GM12892 (cell line): ENCODE measurements at regions not wholly inside any gene's neighbourhood (a gene's known extent, or its start where the extent isn't known, plus 50 kb on each side); places are given as distances from the start of the nearest gene placed in this dataset.

Experiments used
- POLR2A ChIP-seq: IDR thresholded peaks from 2 replicates; pipeline ENCODE4 v1.6.1; 2011; ENCODE audit warnings: low read depth, low read length, control low read depth
- POLR2AphosphoS5 ChIP-seq: IDR thresholded peaks from 2 replicates; pipeline ENCODE4 v1.6.1; 2011; ENCODE audit warnings: low read depth, low read length, control low read depth

GRCh38 chr7:19247017-19247416, 101.8 kb upstream of the FERD3L start:
- TF ChIP-seq POLR2AphosphoS5 (no peak), POLR2A (no peak)
